DND-41 (cell line): ENCODE measurements at regions not wholly inside any gene's neighbourhood (a gene's known extent, or its start where the extent isn't known, plus 50 kb on each side); places are given as distances from the start of the nearest gene placed in this dataset.

ENCODE experiments used
- ATAC-seq: fragments of 200-7000 bp; cut with Tn5 transposase; 3 replicates; pipeline ENCODE4 v1.9.1; 2021; ENCODE audit warnings: low read depth; ENCODE audit not compliant: insufficient read depth
- DNase-seq: peaks from one replicate; pipeline ENCODE4 v3.0.0-alpha.2; 2020
- H2AFZ ChIP-seq: 2 replicates; pipeline ENCODE4 v1.6.0; 2012; ENCODE audit warnings: low read depth, low read length
- H3K27ac ChIP-seq: 2 replicates; pipeline ENCODE4 v1.5.1; 2012; ENCODE audit warnings: low read length, inconsistent platforms
- H3K27me3 ChIP-seq: fragments of 200-600 bp; sonication (generic); 2 replicates; pipeline ENCODE4 v1.6.0; 2012; ENCODE audit warnings: low read length, mild to moderate bottlenecking, inconsistent platforms; ENCODE audit not compliant: insufficient read depth, poor library complexity
- H3K36me3 ChIP-seq: 2 replicates; pipeline ENCODE4 v1.5.1; 2012; ENCODE audit warnings: low read length, inconsistent platforms; ENCODE audit not compliant: insufficient read depth
- H3K4me1 ChIP-seq: 2 replicates; pipeline ENCODE4 v1.5.1; 2012; ENCODE audit warnings: mild to moderate bottlenecking, low read length; ENCODE audit not compliant: insufficient read depth
- H3K4me2 ChIP-seq: 2 replicates; pipeline ENCODE4 v1.6.0; 2012; ENCODE audit warnings: mild to moderate bottlenecking, moderate library complexity, low read length, inconsistent platforms; ENCODE audit not compliant: insufficient read depth
- H3K4me3 ChIP-seq, 2 experiments: fragments of 200-600 bp in 1 of 2; shearing (Covaris generic) in 1 of 2; 2 replicates each; pipeline ENCODE4 v1.5.1; 2012 to 2016; ENCODE audit warnings: inconsistent platforms in 2 of 2, low read length in 2 of 2, mild to moderate bottlenecking in 2 of 2, low read depth in 1 of 2, moderate library complexity in 1 of 2
- H3K79me2 ChIP-seq: 2 replicates; pipeline ENCODE4 v1.6.0; 2012; ENCODE audit warnings: low read length, inconsistent platforms; ENCODE audit not compliant: insufficient read depth
- H3K9ac ChIP-seq: 2 replicates; pipeline ENCODE4 v1.6.0; 2012; ENCODE audit warnings: low read depth, mild to moderate bottlenecking, inconsistent platforms, low read length, moderate library complexity
- H3K9me3 ChIP-seq: 2 replicates; pipeline ENCODE4 v1.5.1; 2012; ENCODE audit warnings: low read length, moderate library complexity, mild to moderate bottlenecking, inconsistent platforms; ENCODE audit not compliant: insufficient read depth, severe bottlenecking
- H4K20me1 ChIP-seq: 2 replicates; pipeline ENCODE4 v1.6.0; 2012; ENCODE audit warnings: low read length; ENCODE audit not compliant: insufficient read depth
- EZH2 ChIP-seq: IDR thresholded peaks from 3 replicates; pipeline ENCODE4 v1.6.1; 2012; ENCODE audit warnings: borderline replicate concordance, low read depth, mild to moderate bottlenecking, moderate library complexity, low read length, inconsistent platforms; ENCODE audit not compliant: severe bottlenecking
- TF ChIP-seq, protein P1 (sequence below): IDR thresholded peaks from 2 replicates; pipeline ENCODE4 v1.5.1; 2012; ENCODE audit warnings: borderline replicate concordance, low read length, moderate library complexity, mild to moderate bottlenecking; ENCODE audit not compliant: poor library complexity, severe bottlenecking; ENCODE audit errors: extremely low read depth

DNA sequence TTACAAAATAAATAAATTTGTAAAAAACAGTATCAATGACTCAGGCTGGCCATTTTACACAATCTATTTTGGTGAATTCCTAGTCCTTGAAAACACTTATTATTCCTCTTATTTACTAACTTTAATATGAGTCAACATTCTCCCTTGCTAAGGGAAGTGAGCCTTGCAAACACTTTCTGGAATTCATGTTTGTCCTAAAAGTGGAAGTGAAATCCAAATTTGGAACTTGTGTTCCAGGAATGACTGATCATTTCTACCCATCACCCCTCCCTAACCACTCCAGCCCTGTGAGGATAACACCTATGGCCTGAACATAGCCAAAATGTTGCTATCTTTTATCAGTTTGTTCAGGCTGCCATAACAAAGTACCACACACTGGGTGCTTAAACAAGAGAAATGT lies 83.1 kb downstream of the OR5AK2 start:
- ATAC-seq = no peak
- no peaks in the 10 kb centered on the region for H3K4me1 ChIP-seq
- no peak overlapping the region for H3K4me3 ChIP-seq
- no peak overlapping the region for H3K9ac ChIP-seq
- H3K79me2 ChIP-seq = no peaks in the 10 kb centered on the region
- no peak overlapping the region for H3K27ac ChIP-seq
- no peaks in the 10 kb centered on the region for H4K20me1 ChIP-seq
- no peak overlapping the region for H3K4me2 ChIP-seq
- H2AFZ ChIP-seq = no peak overlapping the region
- H3K9me3 ChIP-seq = no peaks in the 10 kb centered on the region
- TF ChIP-seq, protein P1, sequence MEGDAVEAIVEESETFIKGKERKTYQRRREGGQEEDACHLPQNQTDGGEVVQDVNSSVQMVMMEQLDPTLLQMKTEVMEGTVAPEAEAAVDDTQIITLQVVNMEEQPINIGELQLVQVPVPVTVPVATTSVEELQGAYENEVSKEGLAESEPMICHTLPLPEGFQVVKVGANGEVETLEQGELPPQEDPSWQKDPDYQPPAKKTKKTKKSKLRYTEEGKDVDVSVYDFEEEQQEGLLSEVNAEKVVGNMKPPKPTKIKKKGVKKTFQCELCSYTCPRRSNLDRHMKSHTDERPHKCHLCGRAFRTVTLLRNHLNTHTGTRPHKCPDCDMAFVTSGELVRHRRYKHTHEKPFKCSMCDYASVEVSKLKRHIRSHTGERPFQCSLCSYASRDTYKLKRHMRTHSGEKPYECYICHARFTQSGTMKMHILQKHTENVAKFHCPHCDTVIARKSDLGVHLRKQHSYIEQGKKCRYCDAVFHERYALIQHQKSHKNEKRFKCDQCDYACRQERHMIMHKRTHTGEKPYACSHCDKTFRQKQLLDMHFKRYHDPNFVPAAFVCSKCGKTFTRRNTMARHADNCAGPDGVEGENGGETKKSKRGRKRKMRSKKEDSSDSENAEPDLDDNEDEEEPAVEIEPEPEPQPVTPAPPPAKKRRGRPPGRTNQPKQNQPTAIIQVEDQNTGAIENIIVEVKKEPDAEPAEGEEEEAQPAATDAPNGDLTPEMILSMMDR = no peak
- no peak for TF ChIP-seq EZH2
- H3K36me3 ChIP-seq = no peaks in the 10 kb centered on the region
- DNase-seq = no peak
- H3K27me3 ChIP-seq = no peaks in the 10 kb centered on the region

DNA sequence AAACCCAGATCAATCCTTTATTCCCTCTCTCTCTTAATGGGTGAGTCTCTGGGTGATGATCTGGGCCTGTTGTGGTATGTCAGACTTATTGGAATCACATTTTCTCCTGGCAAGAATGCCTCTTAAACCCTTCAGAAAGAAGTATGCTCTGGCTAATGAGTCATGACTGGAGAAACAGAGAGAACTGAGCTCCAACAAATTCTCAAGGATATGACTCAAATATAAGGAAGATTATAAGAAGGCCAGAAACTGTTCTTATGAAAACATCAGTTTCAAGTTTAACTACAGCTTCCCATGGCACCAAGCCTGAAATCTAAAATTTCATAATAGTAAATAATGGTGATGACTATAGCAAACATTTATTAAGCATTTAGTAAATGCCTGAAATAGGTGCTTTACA lies 83.9 kb downstream of the OR5AK2 start:
- H3K4me2 ChIP-seq = no peak overlapping the region
- H3K9ac ChIP-seq = no peak overlapping the region
- TF ChIP-seq EZH2 = no peak
- TF ChIP-seq, protein P1 = no peak
- no peaks in the 10 kb centered on the region for H4K20me1 ChIP-seq
- no peak overlapping the region for H3K4me3 ChIP-seq
- no peaks in the 10 kb centered on the region for H3K9me3 ChIP-seq
- no peaks in the 10 kb centered on the region for H3K79me2 ChIP-seq
- no peaks in the 10 kb centered on the region for H3K27me3 ChIP-seq
- DNase-seq = no peak
- no peak for ATAC-seq
- H3K36me3 ChIP-seq = no peaks in the 10 kb centered on the region
- H3K27ac ChIP-seq = no peak overlapping the region
- H2AFZ ChIP-seq = no peak overlapping the region
- no peaks in the 10 kb centered on the region for H3K4me1 ChIP-seq

DNA sequence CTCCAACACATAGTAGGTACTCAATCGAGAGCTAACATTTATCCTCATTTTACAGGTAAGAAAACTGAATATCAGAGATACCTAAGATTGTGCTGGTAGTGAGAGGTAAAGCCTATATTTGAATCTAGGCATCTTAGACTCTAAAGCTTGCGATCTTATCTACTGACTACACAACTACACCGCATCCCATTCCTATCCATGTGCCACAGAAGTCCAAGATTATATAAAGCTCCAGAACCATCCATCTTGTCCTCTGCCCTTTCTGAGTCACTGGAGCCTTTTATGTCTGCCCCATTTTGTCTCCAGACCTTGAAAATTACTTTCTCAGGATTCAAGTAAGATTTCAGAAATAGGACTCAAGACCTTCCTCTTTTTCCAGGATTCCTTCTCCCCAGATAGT lies 84.4 kb downstream of the OR5AK2 start:
- no peak overlapping the region for H3K9ac ChIP-seq
- H3K4me2 ChIP-seq = no peak overlapping the region
- TF ChIP-seq EZH2 = no peak
- TF ChIP-seq, protein P1 = no peak
- H3K4me3 ChIP-seq = no peak overlapping the region
- DNase-seq (no peak), ATAC-seq (no peak)
- H2AFZ ChIP-seq = no peak overlapping the region
- H3K79me2 ChIP-seq = no peaks in the 10 kb centered on the region
- H3K4me1 ChIP-seq = no peaks in the 10 kb centered on the region
- H3K9me3 ChIP-seq = no peaks in the 10 kb centered on the region
- no peaks in the 10 kb centered on the region for H4K20me1 ChIP-seq
- H3K27me3 ChIP-seq = no peaks in the 10 kb centered on the region
- H3K36me3 ChIP-seq = no peaks in the 10 kb centered on the region
- H3K27ac ChIP-seq = no peak overlapping the region

DNA sequence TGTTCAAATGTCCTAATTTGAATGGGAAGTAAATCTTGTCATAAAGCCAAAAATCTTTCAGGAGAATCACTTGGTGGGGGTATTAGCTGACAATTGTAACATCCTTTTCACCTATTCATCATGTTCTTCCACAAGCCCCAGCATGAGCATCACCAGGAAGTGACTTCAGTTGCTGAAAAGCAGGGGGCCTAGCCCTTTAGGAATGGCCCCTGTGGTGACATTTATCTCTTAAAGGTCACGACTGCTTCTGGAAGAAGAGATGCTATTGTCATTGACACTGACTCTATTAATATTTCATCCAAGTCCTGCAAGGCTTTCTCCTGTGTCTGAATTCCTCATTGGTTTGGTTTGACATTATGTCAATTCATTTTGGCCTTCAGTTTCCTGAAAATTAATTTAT lies 92.6 kb downstream of the OR5AK2 start:
- no peaks in the 10 kb centered on the region for H3K27me3 ChIP-seq
- no peak overlapping the region for H3K27ac ChIP-seq
- no peaks in the 10 kb centered on the region for H4K20me1 ChIP-seq
- H3K4me3 ChIP-seq = no peak overlapping the region
- DNase-seq (no peak), ATAC-seq (no peak)
- TF ChIP-seq, protein P1 = no peak
- no peak for TF ChIP-seq EZH2
- H3K79me2 ChIP-seq = no peaks in the 10 kb centered on the region
- H3K9me3 ChIP-seq = no peaks in the 10 kb centered on the region
- H2AFZ ChIP-seq = no peak overlapping the region
- no peak overlapping the region for H3K9ac ChIP-seq
- H3K4me2 ChIP-seq = no peak overlapping the region
- no peaks in the 10 kb centered on the region for H3K4me1 ChIP-seq
- no peaks in the 10 kb centered on the region for H3K36me3 ChIP-seq
